GM18519 (cell line): ENCODE measurements at regions not wholly inside any gene's neighbourhood (a gene's known extent, or its start where the extent isn't known, plus 50 kb on each side); places are given as distances from the start of the nearest gene placed in this dataset.
"Not testable (repeated sequence)": the region's sequence is repeated elsewhere in the genome, so short reads cannot be mapped to it uniquely, and the experiment has no call there.

Source experiments
- ATAC-seq: cut with Tn5 transposase; IDR thresholded peaks from one replicate; pipeline ENCODE4 v1.9.1; 2021; ENCODE audit warnings: mild to moderate bottlenecking, moderate library complexity; ENCODE audit not compliant: unreplicated experiment, low FRiP score

DNA sequence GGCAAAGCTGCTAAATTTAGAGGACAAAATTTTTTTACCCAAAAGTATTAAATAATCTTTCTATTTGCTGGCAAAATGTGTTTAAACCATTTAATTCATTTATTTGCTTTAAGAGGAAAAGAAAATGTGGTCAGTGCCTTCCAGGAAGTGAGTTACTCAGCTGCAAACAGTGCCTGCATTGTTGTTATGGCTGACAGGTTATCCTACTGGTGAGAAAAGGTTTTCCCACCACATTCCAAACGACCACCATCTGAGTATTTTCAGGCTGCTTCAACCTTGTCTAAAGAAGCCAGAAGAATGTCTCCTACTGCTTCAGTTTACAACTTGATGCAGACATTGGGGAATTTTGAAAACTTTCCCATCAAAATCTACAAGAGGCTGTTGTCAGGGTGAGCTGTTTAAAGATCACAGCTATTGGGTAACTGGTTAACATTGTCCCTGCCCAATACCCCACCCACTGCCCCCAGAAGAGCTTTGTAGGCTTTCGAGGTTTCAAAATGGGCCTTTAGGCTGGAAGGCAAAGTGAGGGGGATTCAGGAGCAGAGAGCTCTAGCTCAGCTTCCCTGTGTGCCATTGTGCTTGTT, 461.3 kb upstream of the FANCL start:
- ATAC-seq = no peak

DNA sequence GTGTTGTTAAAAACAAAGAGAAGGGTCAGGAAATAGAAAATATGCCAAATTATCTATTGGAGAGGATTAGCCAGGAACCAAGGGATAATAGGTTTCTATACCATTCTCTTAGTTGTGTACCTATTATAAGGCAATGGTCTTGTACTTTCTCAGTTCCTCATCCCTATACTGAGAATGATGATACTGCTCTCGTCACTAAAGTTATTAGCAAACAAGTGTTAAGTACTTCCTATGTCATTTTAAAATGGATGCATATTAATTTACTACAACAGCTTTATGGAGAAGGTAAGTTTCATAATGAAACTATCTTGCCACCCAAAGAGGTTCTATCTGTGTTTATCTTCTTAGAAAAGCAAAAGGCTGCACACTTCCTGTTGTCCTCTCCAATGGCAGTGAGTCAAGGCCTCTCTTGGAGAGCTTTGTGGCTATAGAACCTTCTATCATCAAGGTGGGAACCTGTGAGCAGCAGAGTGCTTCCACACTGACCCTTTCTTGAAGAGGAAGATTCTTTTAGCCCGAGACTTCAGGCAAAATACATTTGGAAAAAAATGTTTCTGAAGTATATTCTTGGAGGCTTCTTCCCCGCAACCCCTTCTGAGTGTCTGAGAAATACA, 460.7 kb upstream of the FANCL start:
- peak; percentile 84 for ATAC-seq

DNA sequence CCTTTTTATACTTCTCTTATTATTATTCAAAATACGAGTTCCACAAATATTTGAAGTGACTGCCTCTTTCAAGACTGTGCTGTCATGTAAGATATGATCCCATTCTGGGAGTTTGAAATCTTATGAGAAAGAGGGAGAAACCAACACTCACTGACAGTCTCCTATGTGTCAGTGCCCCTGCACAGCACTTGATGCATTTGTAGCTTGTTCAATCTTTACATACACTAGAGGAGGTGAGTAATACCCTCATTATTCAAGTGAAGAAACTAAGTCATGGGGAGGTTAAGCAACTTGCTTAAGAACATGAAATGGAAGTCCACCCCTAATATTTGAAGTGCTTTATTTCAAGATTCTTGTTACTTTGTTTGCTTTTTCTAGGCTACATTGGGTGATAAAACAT, 459.5 kb upstream of the FANCL start:
- ATAC-seq = no peak

GRCh38 chr2:58699411-58699810, 458.3 kb upstream of the FANCL start:
- ATAC-seq = no peak

- no peak for ATAC-seq
These were observed 457.5 kb upstream of the FANCL start for GRCh38 chr2:58698620-58699019.

DNA sequence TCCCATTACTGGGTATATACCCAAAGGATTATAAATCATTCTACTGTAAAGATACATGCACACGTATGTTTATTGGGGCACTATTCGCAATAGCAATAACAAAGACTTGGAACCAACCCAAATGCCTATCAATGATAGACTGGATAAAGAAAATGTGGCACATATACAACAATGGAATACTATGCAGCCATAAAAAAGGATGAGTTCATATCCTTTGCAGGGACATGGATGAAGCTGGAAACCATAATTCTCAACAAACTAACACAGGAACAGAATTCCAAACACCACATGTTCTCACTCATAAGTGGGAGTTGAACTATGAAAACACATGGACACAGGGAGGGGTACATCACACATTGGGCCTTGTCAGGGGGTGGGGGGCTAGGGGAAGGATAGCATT, 453.0 kb upstream of the FANCL start:
- not testable (repeated sequence) for ATAC-seq

GRCh38 chr2:58691041-58691440, 449.9 kb upstream of the FANCL start:
- not testable (repeated sequence) for ATAC-seq

DNA sequence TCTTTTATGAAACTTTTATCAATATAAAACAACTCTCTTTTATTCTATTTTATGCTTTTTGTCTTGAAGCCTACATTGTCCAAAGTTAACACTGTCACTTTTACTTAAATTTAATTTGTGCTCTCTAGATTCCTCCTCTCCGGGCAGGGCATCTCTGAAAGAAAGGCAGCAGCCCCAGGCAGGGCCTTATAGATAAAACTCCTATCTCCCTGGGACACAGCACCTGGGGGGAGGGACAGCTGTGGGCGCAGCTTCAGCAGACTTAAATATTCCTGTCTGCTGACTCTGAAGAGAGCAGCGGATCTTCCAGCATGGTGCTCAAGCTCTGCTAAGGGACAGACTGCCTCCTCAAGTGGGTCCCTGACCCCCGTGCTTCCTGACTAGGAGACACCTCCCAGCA, 447.7 kb upstream of the FANCL start:
- ATAC-seq = no peak

- ATAC-seq = no peak
These were observed 445.7 kb upstream of the FANCL start for GRCh38 chr2:58686776-58687175.

DNA sequence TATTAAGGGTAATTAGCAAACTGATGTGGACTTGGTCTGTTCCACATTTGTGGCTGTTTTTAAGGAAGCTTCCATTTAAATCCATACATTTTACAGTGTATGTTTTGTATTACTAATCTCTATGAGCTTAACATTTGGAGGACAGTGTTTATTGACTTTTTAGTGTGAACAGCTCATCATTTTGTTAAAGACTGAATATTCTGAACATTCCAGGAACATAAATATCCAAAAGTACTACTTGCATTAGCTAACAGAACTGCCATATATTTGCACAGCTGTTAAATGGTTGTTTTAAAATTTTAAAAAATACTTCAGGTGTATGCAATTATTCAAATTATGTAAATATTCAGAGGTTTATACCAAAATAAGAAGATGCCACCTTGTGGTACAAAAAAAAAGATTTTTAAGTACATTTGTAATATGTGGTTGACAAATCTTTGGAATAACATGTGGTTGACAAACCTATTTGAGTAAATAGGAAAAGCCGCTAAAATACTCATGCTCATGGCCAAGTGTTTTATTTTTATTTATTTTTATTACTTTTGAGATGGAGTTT, 439.7 kb upstream of the FANCL start:
- ATAC-seq = no peak

GRCh38 chr2:58677748-58678147, 436.6 kb upstream of the FANCL start:
- ATAC-seq = no peak

DNA sequence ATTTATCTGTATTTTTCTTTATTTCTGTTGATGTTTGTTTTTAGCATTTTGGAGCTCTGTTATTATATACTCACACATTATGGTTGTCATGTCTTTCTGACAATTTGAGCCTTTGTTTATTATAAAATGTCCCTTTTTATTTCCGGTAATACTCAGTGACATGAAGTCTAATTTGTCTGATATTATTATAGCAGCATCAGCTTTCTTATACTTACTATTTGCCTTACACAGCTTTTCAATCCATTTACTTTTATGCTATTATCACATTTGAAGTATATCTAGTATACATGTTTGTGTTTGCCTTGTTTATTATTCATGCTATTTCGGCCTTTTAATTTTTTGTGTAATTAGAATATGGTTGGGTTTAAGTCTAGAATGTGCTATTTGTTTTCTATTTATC, 430.6 kb upstream of the FANCL start:
- ATAC-seq = no peak

DNA sequence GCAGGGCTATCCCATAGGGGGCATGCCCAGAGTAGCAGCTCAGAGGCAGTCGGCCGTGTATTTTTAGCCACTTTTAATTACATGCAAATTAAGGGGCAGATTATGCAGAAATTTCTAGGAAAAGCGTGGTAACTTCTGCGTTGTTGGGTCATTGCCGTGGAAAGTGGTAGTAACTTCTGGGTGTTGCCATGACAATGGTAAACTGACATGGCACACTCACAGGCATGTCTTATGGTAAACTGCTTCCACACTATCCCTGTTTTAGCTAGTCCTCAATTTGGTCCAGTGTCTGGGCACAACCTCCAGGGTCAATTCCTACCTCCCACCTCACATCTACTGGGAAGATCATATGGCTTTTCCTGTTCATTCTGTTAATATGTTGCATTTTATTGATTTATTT, 428.9 kb upstream of the FANCL start:
- no peak for ATAC-seq

DNA sequence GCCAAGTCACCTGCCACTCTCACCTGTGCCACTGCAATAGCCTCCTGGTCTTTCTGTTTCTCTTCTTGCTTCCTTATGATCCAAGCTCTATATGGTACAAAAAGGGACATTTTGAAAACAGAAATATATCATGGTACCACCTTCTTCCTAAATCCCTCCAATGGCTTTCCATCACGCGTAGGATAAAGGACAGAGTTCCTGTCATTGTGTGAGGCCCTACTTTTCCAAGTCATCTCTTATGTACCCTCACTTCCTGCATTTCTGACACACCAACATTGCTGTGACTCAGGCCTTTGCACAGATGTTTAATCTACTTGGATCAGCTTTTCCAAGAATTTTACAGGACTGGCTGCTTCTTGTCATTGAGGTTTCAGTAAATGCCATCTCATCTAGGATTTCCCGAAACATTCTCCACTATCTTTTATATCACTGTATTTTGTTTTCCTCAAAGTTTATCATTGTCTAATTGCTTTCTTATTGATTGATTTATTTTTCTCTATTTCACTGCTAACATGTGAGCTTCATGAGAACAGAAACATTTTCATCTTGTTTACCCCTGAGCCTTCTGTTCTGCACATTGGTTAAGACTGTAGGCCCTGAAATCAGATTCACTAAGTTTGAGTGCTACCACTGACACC, 426.1 kb upstream of the FANCL start:
- ATAC-seq = no peak

DNA sequence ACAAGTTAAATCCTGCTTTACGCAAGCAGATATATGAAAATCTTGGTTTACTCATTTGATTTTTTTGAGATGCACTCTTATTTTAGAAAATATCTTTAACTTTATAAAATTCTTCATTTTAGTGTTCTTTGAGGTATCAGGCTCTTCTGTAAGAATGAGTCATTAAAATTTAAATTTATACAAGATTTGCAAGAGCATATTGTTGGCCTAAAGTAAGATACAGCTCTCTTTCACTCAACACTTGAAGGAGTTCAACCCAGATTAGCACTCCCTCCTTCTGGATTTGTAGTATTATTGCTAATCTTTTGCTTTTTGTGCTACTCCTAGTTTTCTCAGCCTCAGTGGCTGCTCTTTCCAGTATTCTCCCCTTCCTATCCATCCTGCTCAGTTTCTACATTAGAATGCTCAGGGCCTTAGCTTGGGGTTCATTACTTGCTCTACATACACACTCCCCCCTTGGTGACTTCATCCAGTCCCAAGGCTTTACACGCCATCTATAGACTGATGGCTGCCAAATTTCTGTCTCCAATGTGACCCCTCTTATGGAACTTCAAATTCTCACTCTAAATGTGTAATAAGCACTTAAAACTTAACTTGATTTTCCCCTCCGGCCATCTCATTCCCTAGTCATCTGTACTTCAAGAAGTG, 425.3 kb upstream of the FANCL start:
- no peak for ATAC-seq

DNA sequence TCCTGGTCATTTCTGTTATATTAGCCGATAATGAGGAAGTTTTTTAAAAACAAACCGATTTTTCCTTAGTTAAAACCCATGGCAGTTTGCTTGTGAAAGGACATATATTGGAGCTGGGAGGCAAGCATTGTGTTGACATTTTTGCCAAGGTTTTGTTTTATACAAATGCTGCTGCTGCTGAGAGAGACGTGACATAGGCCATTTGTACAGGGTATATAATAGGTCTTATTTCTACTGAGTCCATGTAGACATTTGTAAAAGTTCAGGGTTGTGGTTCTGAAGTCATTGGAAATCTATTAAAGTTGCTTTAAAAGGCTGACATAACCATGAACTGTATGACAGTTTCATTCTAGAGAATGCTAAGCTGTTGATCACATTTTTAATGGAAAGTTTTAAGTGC, 424.0 kb upstream of the FANCL start:
- no peak for ATAC-seq

- no peak for ATAC-seq
These were observed 423.5 kb upstream of the FANCL start for GRCh38 chr2:58664523-58665151.

DNA sequence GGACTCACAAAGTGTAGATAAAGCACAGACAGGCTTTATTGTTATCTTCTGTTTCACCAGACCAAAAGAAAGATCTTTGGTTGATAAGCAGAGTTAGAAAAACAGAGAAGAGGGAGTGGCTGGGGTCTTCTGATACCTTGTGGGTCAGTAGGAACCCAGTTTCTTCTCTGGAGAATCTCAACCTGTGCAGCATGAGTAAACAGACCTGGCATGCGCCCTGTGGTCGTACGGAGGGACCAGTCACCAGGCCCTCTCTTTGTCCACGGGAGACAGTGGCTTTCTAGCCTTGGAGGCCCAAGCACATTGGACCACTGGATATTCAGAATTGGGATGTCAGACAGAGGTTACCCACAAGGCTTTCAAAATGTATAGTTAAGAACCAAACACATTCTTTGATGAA, 418.9 kb upstream of the FANCL start:
- ATAC-seq = no peak

DNA sequence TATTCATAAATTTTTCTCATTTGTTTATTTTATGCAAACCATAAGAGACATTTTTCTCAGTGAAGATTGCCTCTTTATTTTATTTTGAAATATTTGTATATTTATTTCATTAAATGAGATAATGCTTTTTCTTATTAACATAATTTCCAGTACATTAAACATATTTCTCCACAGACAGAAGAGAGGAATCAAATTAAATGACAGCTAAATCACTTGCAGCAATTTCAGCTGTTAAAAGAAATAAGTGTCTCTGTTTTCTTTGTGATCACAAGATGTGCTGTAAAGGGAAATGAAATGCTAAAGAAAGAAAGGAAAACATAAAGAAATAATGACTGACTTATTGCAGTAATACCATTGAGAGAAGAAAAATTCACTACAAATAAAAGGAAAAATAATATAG, 414.0 kb upstream of the FANCL start:
- ATAC-seq = no peak

DNA sequence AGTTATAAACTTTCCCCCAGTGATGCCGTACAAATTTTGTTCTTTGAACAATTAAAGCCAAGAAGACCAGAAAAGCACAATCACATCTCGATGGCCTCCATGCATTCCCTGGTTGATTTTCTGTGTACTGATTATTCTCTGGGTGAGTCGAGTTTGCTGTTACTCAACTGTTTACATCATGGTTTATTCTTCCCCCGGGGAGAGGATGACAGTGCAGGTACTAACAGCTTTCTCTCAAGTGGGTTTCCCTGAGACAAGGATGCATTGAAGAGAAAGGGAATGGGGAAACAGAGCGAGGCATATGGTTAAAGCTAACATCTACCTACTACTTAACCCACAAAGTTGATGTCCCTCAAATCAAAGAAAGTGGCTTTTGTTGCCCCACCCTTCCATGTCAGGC, 410.8 kb upstream of the FANCL start:
- ATAC-seq = no peak

- ATAC-seq = no peak
These were observed 409.7 kb upstream of the FANCL start for GRCh38 chr2:58650781-58651180.
